Progenitor cell of endocrine pancreas (in vitro differentiated cells): ENCODE measurements at regions not wholly inside any gene's neighbourhood (a gene's known extent, or its start where the extent isn't known, plus 50 kb on each side); places are given as distances from the start of the nearest gene placed in this dataset.

Source experiments
- DNase-seq: peaks from one replicate; pipeline ENCODE4 v3.0.0; 2021; ENCODE audit warnings: low spot score; ENCODE audit not compliant: unreplicated experiment
- H3K27ac Mint-ChIP-seq: 2 replicates; pipeline ENCODE4 v1.8.0; 2021; ENCODE audit warnings: mild to moderate bottlenecking, moderate library complexity, mixed read lengths
- H3K27me3 Mint-ChIP-seq: 2 replicates; pipeline ENCODE4 v1.8.0; 2021; ENCODE audit warnings: mixed read lengths
- H3K36me3 Mint-ChIP-seq: 2 replicates; pipeline ENCODE4 v1.8.0; 2022; ENCODE audit warnings: mixed read lengths; ENCODE audit not compliant: insufficient read depth
- H3K4me1 Mint-ChIP-seq: 2 replicates; pipeline ENCODE4 v1.8.0; 2021; ENCODE audit warnings: low read depth, mixed read lengths
- H3K4me3 Mint-ChIP-seq: 2 replicates; pipeline ENCODE4 v1.8.0; 2021; ENCODE audit warnings: low read depth, mild to moderate bottlenecking, moderate library complexity, mixed read lengths
- H3K9me3 Mint-ChIP-seq: 2 replicates; pipeline ENCODE4 v1.8.0; 2021; ENCODE audit warnings: low read depth, mixed read lengths
- CTCF ChIP-seq: fragments of 200-600 bp; sonication (generic); IDR thresholded peaks from one replicate; pipeline ENCODE4 v1.5.0; 2021; ENCODE audit warnings: antibody characterized with exemption, mild to moderate bottlenecking; ENCODE audit not compliant: unreplicated experiment

GRCh38 chr2:104344985-104345384 is 508.9 kb upstream of the POU3F3 start:
- Mint-ChIP-seq H3K27ac (no peak overlapping the region), H3K9me3 (no peaks in the 10 kb centered on the region)

GRCh38 chr2:104358122-104358521 is 495.8 kb upstream of the POU3F3 start:
- TF ChIP-seq CTCF = no peak
- no peak for DNase-seq
- H3K4me1 Mint-ChIP-seq = no peaks in the 10 kb centered on the region
- no peak overlapping the region for H3K4me3 Mint-ChIP-seq
- no peak overlapping the region for H3K27ac Mint-ChIP-seq
- peaks cover 9% of the 10 kb centered on the region for H3K27me3 Mint-ChIP-seq
- H3K9me3 Mint-ChIP-seq = no peaks in the 10 kb centered on the region
- no peaks in the 10 kb centered on the region for H3K36me3 Mint-ChIP-seq

More at GRCh38 chr2:104344985-104345384, 508.9 kb upstream of the POU3F3 start:
- Mint-ChIP-seq H3K4me1 (peaks cover 3% of the 10 kb centered on the region), H3K36me3 (no peaks in the 10 kb centered on the region), H3K4me3 (no peak overlapping the region), H3K27me3 (peaks cover 44% of the 10 kb centered on the region)
- no peak for TF ChIP-seq CTCF
- no peak for DNase-seq

GRCh38 chr2:104361414-104361813 is 492.5 kb upstream of the POU3F3 start:
- DNase-seq = no peak
- no peak for TF ChIP-seq CTCF
- no peak overlapping the region for H3K4me3 Mint-ChIP-seq
- H3K27ac Mint-ChIP-seq = no peak overlapping the region
- peaks cover 9% of the 10 kb centered on the region for H3K27me3 Mint-ChIP-seq
- H3K9me3 Mint-ChIP-seq = no peaks in the 10 kb centered on the region
- no peaks in the 10 kb centered on the region for H3K36me3 Mint-ChIP-seq
- H3K4me1 Mint-ChIP-seq = no peaks in the 10 kb centered on the region

GRCh38 chr2:104368089-104368488 is 485.8 kb upstream of the POU3F3 start:
- H3K9me3 Mint-ChIP-seq = no peaks in the 10 kb centered on the region
- no peaks in the 10 kb centered on the region for H3K36me3 Mint-ChIP-seq
- H3K4me1 Mint-ChIP-seq = no peaks in the 10 kb centered on the region
- H3K27me3 Mint-ChIP-seq = peaks cover 16% of the 10 kb centered on the region
- no peak overlapping the region for H3K27ac Mint-ChIP-seq
- no peak for TF ChIP-seq CTCF
- DNase-seq = no peak
- H3K4me3 Mint-ChIP-seq = no peak overlapping the region

GRCh38 chr2:104371087-104371781 is 482.7 kb upstream of the POU3F3 start:
- no peak for DNase-seq
- no peak overlapping the region for H3K27ac Mint-ChIP-seq
- no peaks in the 10 kb centered on the region for H3K36me3 Mint-ChIP-seq
- no peaks in the 10 kb centered on the region for H3K4me1 Mint-ChIP-seq
- no peaks in the 10 kb centered on the region for H3K9me3 Mint-ChIP-seq
- no peak overlapping the region for H3K4me3 Mint-ChIP-seq
- H3K27me3 Mint-ChIP-seq = peaks cover 29% of the 10 kb centered on the region
- no peak for TF ChIP-seq CTCF
